ENCODE measurements at regions not wholly inside any gene's neighbourhood (a gene's known extent, or its start where the extent isn't known, plus 50 kb on each side); places are given as distances from the start of the nearest gene placed in this dataset.

DNA sequence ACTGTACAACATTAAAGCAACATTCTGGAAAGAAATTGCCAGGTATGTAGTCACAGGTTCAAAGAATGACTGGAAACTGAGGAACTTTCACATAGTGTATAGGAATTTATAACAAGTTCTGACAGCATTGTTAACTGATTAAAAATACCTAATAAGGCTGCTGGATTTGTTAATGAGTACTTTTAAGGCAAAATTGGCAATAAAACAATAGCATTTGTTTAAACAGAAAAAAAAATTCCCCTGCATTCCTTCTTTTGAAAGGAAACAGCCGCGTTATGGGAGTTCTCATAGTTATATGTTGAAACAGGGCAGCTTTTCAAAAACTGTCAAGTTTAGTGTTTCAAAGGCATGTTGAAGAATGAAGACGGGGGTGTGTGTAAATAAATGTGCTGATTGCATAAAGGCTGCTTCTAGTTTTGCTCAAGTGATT lies 282.5 kb upstream of the FAT1 start:
- TF ChIP-seq, protein P1, sequence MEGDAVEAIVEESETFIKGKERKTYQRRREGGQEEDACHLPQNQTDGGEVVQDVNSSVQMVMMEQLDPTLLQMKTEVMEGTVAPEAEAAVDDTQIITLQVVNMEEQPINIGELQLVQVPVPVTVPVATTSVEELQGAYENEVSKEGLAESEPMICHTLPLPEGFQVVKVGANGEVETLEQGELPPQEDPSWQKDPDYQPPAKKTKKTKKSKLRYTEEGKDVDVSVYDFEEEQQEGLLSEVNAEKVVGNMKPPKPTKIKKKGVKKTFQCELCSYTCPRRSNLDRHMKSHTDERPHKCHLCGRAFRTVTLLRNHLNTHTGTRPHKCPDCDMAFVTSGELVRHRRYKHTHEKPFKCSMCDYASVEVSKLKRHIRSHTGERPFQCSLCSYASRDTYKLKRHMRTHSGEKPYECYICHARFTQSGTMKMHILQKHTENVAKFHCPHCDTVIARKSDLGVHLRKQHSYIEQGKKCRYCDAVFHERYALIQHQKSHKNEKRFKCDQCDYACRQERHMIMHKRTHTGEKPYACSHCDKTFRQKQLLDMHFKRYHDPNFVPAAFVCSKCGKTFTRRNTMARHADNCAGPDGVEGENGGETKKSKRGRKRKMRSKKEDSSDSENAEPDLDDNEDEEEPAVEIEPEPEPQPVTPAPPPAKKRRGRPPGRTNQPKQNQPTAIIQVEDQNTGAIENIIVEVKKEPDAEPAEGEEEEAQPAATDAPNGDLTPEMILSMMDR (IDR thresholded peaks at IDR 0.05; ENCODE audit: low read depth, low read length, missing control alignments) = no peak
- no peak for DNase-seq (ENCODE audit: low read depth)
- H3K4me3 ChIP-seq (ENCODE audit: low read depth, low read length) = no peak overlapping the region

DNA sequence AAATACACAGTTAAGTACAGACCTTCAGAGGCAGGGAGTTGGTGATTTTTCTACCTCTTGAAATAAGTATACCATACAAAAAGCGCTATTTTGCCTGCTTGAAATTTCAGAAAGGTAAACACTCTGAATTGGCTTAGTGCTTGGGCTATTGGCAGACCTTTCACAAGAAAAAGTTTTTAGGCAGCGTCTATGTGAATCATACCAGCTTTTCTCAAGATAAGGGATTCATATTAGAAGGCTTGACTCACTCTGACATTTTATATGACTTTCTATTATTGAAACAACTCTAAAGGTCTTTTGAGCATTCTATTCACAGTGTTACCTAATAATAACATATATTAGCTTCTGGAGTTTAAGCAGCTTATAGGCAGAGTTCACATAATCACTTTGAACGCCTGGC lies 286.4 kb upstream of the FAT1 start:
- DNase-seq (ENCODE audit: low read depth) = no peak
- no peak overlapping the region for H3K4me3 ChIP-seq (ENCODE audit: low read depth, low read length)
- TF ChIP-seq, protein P1 (IDR thresholded peaks at IDR 0.05; ENCODE audit: low read depth, low read length, missing control alignments) = no peak

DNA sequence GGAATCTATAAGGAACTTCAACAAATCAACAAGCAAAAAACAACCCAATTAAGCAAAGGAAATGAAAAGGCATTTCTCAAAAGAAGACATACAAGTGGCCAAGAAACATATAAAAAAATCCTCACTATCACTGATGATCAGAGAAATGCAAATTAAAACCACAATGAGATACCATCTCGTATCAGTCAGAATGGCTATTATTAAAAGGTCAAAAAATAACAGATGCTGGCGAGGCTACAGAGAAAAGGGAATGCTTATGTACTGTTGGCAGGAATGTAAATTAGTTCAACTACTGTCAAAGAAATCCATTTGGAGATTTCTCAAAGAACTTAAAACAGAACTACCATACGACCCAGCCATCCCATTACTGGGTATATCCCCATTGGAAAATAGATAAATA lies 292.4 kb upstream of the FAT1 start:
- DNase-seq (ENCODE audit: low read depth) = no peak
- no peak overlapping the region for H3K4me3 ChIP-seq (ENCODE audit: low read depth, low read length)
- TF ChIP-seq, protein P1 (IDR thresholded peaks at IDR 0.05; ENCODE audit: low read depth, low read length, missing control alignments) = no peak

DNA sequence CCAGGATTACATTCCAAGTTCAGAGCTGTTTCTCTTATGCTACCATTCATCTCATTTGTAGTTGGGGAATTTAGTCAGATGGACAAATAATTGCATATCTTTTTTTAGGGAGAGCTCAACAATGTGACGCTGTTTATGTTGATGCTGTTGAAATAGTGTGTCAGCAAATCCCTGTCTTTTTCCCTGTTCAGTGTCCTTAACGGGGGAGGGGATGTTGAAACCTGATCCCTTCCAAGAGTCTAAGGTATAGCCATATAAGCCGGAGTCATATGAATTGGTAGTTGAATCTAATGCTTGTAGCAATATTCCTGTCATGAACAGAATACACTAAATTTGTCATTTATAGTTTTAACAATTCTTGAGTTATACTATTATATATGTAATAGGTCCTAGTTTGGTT lies 293.5 kb upstream of the FAT1 start:
- TF ChIP-seq, protein P1 (IDR thresholded peaks at IDR 0.05; ENCODE audit: low read depth, low read length, missing control alignments) = no peak
- no peak for DNase-seq (ENCODE audit: low read depth)
- H3K4me3 ChIP-seq (ENCODE audit: low read depth, low read length) = no peak overlapping the region

DNA sequence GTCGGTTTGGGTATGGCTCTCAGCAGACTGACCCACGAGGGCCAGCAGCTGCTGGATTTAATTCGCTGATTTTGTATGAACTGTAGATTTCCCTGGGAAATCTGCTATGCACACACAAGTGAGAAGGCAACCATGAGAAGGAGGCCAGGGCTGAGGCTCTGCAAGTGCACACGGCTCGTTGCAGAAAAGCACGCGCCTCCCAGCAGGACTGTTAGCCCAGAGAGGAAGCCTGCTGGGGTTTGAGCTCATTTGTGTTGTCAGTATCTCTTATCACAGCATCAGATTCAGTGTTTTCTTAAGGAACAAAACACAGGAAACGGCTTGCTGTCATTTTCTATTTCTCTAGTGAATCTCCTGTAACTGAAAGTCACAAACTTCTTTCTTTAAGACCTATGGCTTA lies 296.2 kb upstream of the FAT1 start:
- no peak for DNase-seq (ENCODE audit: low read depth)
- TF ChIP-seq, protein P1 (IDR thresholded peaks at IDR 0.05; ENCODE audit: low read depth, low read length, missing control alignments) = no peak
- no peak overlapping the region for H3K4me3 ChIP-seq (ENCODE audit: low read depth, low read length)

DNA sequence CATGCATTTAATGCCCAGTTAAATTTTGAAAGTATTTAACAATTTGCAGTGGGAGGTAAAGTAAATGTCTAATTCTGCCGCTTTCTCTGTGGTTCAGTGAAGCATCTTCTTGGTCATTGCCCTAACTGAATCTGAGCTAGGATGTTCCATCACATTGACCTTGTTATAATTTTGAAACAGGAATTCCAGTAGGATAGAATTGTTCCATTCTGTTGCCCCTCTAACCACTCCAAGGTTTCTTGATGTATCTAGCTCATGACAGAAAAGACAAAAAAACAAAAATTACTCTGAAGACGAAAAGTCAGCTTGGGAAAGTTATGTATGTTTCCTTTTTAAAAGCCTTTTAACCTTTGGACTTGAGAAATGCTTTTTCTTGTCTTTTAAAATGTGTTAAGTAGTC lies 297.0 kb upstream of the FAT1 start:
- TF ChIP-seq, protein P1 (IDR thresholded peaks at IDR 0.05; ENCODE audit: low read depth, low read length, missing control alignments) = no peak
- DNase-seq (ENCODE audit: low read depth) = no peak
- H3K4me3 ChIP-seq (ENCODE audit: low read depth, low read length) = no peak overlapping the region

DNA sequence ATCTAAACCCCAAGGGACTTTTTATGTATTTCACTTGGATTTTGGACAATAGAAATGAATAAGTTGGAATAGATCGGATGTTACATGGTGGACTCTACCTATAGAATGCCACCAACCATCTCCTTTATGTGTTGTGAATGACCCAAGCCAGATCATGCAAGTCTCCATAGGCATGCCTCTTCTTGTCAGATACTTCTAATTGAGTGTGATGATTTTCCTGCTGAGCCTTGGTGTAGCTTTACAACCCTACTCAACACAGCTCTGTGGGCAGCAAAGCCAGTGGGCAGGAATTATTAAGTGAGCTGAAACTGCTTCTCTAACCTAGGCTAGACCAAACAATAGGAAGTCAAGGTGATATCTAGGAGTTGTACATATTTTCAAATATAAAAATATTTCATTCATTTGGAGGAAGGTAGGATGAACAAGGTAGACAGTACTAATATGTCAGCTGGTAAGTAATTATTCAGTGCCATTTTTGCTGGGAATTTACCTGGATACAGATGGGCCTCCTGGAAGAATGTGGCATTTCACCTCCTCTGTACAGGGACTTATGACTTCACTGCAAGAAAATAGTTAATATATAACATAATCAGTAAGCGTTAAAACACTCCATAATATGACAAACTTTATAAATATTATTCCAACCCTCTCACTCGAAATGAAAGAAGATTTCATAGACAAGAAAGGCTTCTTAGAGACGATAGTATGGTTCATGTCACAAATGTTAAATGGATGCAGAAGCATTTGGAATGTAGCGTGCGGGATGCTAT lies 298.0 kb upstream of the FAT1 start:
- TF ChIP-seq, protein P1 (IDR thresholded peaks at IDR 0.05; ENCODE audit: low read depth, low read length, missing control alignments) = no peak
- no peak overlapping the region for H3K4me3 ChIP-seq (ENCODE audit: low read depth, low read length)

More for the DNA sequence above, 298.0 kb upstream of the FAT1 start:
- DNase-seq (ENCODE audit: low read depth) = no peak
